ENCODE measurements at regions not wholly inside any gene's neighbourhood (a gene's known extent, or its start where the extent isn't known, plus 50 kb on each side); places are given as distances from the start of the nearest gene placed in this dataset.

- TF ChIP-seq EZH2 (IDR thresholded peaks at IDR 0.05; ENCODE audit: insufficient read depth, poor library complexity, severe bottlenecking) (no peak), EZH2phosphoT487 (IDR thresholded peaks at IDR 0.05; ENCODE audit: insufficient read depth, low read depth) (no peak)
- Histone ChIP-seq H2AFZ (no peak overlapping the region), H3K36me3 (ENCODE audit: low read depth) (no peaks in the 10 kb centered on the region), H4K20me1 (ENCODE audit: insufficient read depth) (no peaks in the 10 kb centered on the region), H3K79me2 (ENCODE audit: insufficient read depth) (no peaks in the 10 kb centered on the region), H3K27ac (no peak overlapping the region), H3F3A (ENCODE audit: insufficient read depth) (no peaks in the 10 kb centered on the region), H3K27me3 (replicated peaks; ENCODE audit: insufficient read depth) (no peaks in the 10 kb centered on the region), H3K4me1 (ENCODE audit: insufficient read depth) (no peaks in the 10 kb centered on the region), H3K9me3 (ENCODE audit: low read depth) (no peaks in the 10 kb centered on the region), H3K4me3 (no peak overlapping the region), H3K9ac (no peak overlapping the region), H3K9me2 (ENCODE audit: insufficient read depth) (no peaks in the 10 kb centered on the region), H3K4me2 (ENCODE audit: unreplicated experiment) (no peak overlapping the region)
- 0 to 4% methylated on average over 2 of the region's 2 CpGs for WGBS, 2 experiments (ENCODE audit: low coverage in 1 of 2, low lambda C conversion rate in 2 of 2, missing lambda C conversion rate in 2 of 2)
- in situ Hi-C loops (cut with MboI) = no loop called here
- no peak for DNase-seq
Observed at GRCh38 chr16:60060731-60061130, 1326.6 kb upstream of the GOT2 start.

GRCh38 chr16:60059141-60059540 lies 1325.0 kb upstream of the GOT2 start:
- Histone ChIP-seq H3F3A (ENCODE audit: insufficient read depth) (no peaks in the 10 kb centered on the region), H3K9ac (no peak overlapping the region), H3K4me2 (ENCODE audit: unreplicated experiment) (no peak overlapping the region), H3K27me3 (replicated peaks; ENCODE audit: insufficient read depth) (no peaks in the 10 kb centered on the region), H2AFZ (no peak overlapping the region), H3K4me1 (ENCODE audit: insufficient read depth) (no peaks in the 10 kb centered on the region), H3K9me2 (ENCODE audit: insufficient read depth) (no peaks in the 10 kb centered on the region), H3K79me2 (ENCODE audit: insufficient read depth) (no peaks in the 10 kb centered on the region), H3K36me3 (ENCODE audit: low read depth) (no peaks in the 10 kb centered on the region), H4K20me1 (ENCODE audit: insufficient read depth) (no peaks in the 10 kb centered on the region), H3K4me3 (no peak overlapping the region), H3K9me3 (ENCODE audit: low read depth) (no peaks in the 10 kb centered on the region), H3K27ac (no peak overlapping the region)
- in situ Hi-C loops (cut with MboI) = no loop called here
- 6 to 11% methylated on average over 1 of the region's 1 CpG for WGBS, 2 experiments (ENCODE audit: low coverage in 1 of 2, low lambda C conversion rate in 2 of 2, missing lambda C conversion rate in 2 of 2)
- no peak for DNase-seq
- TF ChIP-seq EZH2 (IDR thresholded peaks at IDR 0.05; ENCODE audit: insufficient read depth, poor library complexity, severe bottlenecking) = no peak
- TF ChIP-seq EZH2phosphoT487 (IDR thresholded peaks at IDR 0.05; ENCODE audit: insufficient read depth, low read depth) = no peak

- WGBS, 2 experiments (ENCODE audit: low coverage in 1 of 2, low lambda C conversion rate in 2 of 2, missing lambda C conversion rate in 2 of 2) = 19 to 21% methylated on average over 1 of the region's 1 CpG
- Histone ChIP-seq H3K79me2 (ENCODE audit: insufficient read depth) (no peaks in the 10 kb centered on the region), H3K27ac (no peak overlapping the region), H3K9me2 (ENCODE audit: insufficient read depth) (no peaks in the 10 kb centered on the region), H3K4me2 (ENCODE audit: unreplicated experiment) (no peak overlapping the region), H3K36me3 (ENCODE audit: low read depth) (no peaks in the 10 kb centered on the region), H3K4me1 (ENCODE audit: insufficient read depth) (no peaks in the 10 kb centered on the region), H3K27me3 (replicated peaks; ENCODE audit: insufficient read depth) (no peaks in the 10 kb centered on the region), H3F3A (ENCODE audit: insufficient read depth) (no peaks in the 10 kb centered on the region), H3K9ac (no peak overlapping the region), H4K20me1 (ENCODE audit: insufficient read depth) (no peaks in the 10 kb centered on the region), H3K9me3 (ENCODE audit: low read depth) (no peaks in the 10 kb centered on the region), H3K4me3 (no peak overlapping the region), H2AFZ (no peak overlapping the region)
- in situ Hi-C loops (cut with MboI) = no loop called here
- no peak for DNase-seq
- TF ChIP-seq EZH2phosphoT487 (IDR thresholded peaks at IDR 0.05; ENCODE audit: insufficient read depth, low read depth) (no peak), EZH2 (IDR thresholded peaks at IDR 0.05; ENCODE audit: insufficient read depth, poor library complexity, severe bottlenecking) (no peak)
Observed at GRCh38 chr16:60041671-60042070, 1307.6 kb upstream of the GOT2 start.

- Histone ChIP-seq H4K20me1 (ENCODE audit: insufficient read depth) (no peaks in the 10 kb centered on the region), H3K9me3 (ENCODE audit: low read depth) (no peaks in the 10 kb centered on the region), H3K4me3 (no peak overlapping the region), H3K9ac (no peak overlapping the region), H3K79me2 (ENCODE audit: insufficient read depth) (no peaks in the 10 kb centered on the region), H3K36me3 (ENCODE audit: low read depth) (no peaks in the 10 kb centered on the region), H3F3A (ENCODE audit: insufficient read depth) (no peaks in the 10 kb centered on the region), H3K9me2 (ENCODE audit: insufficient read depth) (no peaks in the 10 kb centered on the region), H3K27me3 (replicated peaks; ENCODE audit: insufficient read depth) (no peaks in the 10 kb centered on the region), H3K27ac (no peak overlapping the region), H3K4me1 (ENCODE audit: insufficient read depth) (no peaks in the 10 kb centered on the region), H2AFZ (no peak overlapping the region), H3K4me2 (ENCODE audit: unreplicated experiment) (no peak overlapping the region)
- no peak for DNase-seq
- in situ Hi-C loops (cut with MboI) = no loop called here
- TF ChIP-seq EZH2phosphoT487 (IDR thresholded peaks at IDR 0.05; ENCODE audit: insufficient read depth, low read depth) (no peak), EZH2 (IDR thresholded peaks at IDR 0.05; ENCODE audit: insufficient read depth, poor library complexity, severe bottlenecking) (no peak)
- 9% methylated on average over 1 of the region's 1 CpG for WGBS, 2 experiments (ENCODE audit: low coverage in 1 of 2, low lambda C conversion rate in 2 of 2, missing lambda C conversion rate in 2 of 2)
Observed at GRCh38 chr16:60031740-60032139, 1297.6 kb upstream of the GOT2 start.

GRCh38 chr16:60027351-60027750 lies 1293.2 kb upstream of the GOT2 start:
- no peak overlapping the region for H3K9ac ChIP-seq
- H3K9me3 ChIP-seq (ENCODE audit: low read depth) = no peaks in the 10 kb centered on the region
- H3K36me3 ChIP-seq (ENCODE audit: low read depth) = no peaks in the 10 kb centered on the region
- no peaks in the 10 kb centered on the region for H3K9me2 ChIP-seq (ENCODE audit: insufficient read depth)
- no peak for DNase-seq
- no peak overlapping the region for H3K27ac ChIP-seq
- H3F3A ChIP-seq (ENCODE audit: insufficient read depth) = no peaks in the 10 kb centered on the region
- H2AFZ ChIP-seq = no peak overlapping the region
- TF ChIP-seq EZH2phosphoT487 (IDR thresholded peaks at IDR 0.05; ENCODE audit: insufficient read depth, low read depth) (no peak), EZH2 (IDR thresholded peaks at IDR 0.05; ENCODE audit: insufficient read depth, poor library complexity, severe bottlenecking) (no peak)
- H3K79me2 ChIP-seq (ENCODE audit: insufficient read depth) = no peaks in the 10 kb centered on the region
- in situ Hi-C loops (cut with MboI) = no loop called here
- no peaks in the 10 kb centered on the region for H3K4me1 ChIP-seq (ENCODE audit: insufficient read depth)
- no peak overlapping the region for H3K4me3 ChIP-seq
- H4K20me1 ChIP-seq (ENCODE audit: insufficient read depth) = no peaks in the 10 kb centered on the region
- no peaks in the 10 kb centered on the region for H3K27me3 ChIP-seq (replicated peaks; ENCODE audit: insufficient read depth)
- H3K4me2 ChIP-seq (ENCODE audit: unreplicated experiment) = no peak overlapping the region
